HepG2 (cell line): ENCODE measurements at regions not wholly inside any gene's neighbourhood (a gene's known extent, or its start where the extent isn't known, plus 50 kb on each side); places are given as distances from the start of the nearest gene placed in this dataset.

Source experiments
- ATAC-seq: fragments of 200-7000 bp; cut with Tn5 transposase; 3 replicates; pipeline ENCODE4 v1.9.1; 2020; ENCODE audit warnings: mild to moderate bottlenecking, moderate library complexity
- BruUV-seq: library from RNA; stranded (reverse); fragments of 400-500 nt; replicated peaks from 2 replicates; lab custom pipeline; 2021; lab: Mats Ljungman, UMichigan
- CTCF ChIA-PET: fragments of 300-600 bp; formaldehyde crosslinking; extraction: SDS; loops from one replicate; lab custom pipeline; 2021; ENCODE audit warnings: low total read pairs, inconsistent platforms, low intra/inter-chr PET ratio; lab: Yijun Ruan, JAX
- POLR2A ChIA-PET: fragments of 350-600 bp; sonication (Branson Sonifier 250); formaldehyde crosslinking; loops from one replicate; lab custom pipeline; 2020; ENCODE audit warnings: antibody characterized with exemption, inconsistent platforms; lab: Yijun Ruan, JAX
- DNase-seq: peaks from one replicate; pipeline ENCODE4 v3.0.0-alpha.2; 2015; ENCODE audit warnings: low spot score
- FAIRE-seq: peaks from 3 replicates; lab custom pipeline; 2011; peaks lifted over from hg19 to GRCh38; lab: Jason Lieb, UNC
- H2AFZ ChIP-seq: one replicate; pipeline ENCODE4 v1.6.1; 2011; ENCODE audit warnings: low read length, inconsistent platforms
- H3K27ac ChIP-seq: fragments of 300-600 bp; 3 replicates; pipeline ENCODE4 v1.8.0; 2011; ENCODE audit warnings: mixed run types, mild to moderate bottlenecking, mixed read lengths, low read length, inconsistent platforms; ENCODE audit not compliant: insufficient read depth; ENCODE audit errors: extremely low read length
- H3K27me3 ChIP-seq, 2 experiments: fragments of 200-600 bp in 1 of 2; 2 replicates in 1 of 2; 3 replicates in 1 of 2; pipeline versions ENCODE4 v1.6.0 to v1.8.0; 2011; ENCODE audit warnings: low read length in 2 of 2, mild to moderate bottlenecking in 2 of 2, moderate library complexity in 2 of 2, inconsistent platforms in 1 of 2; ENCODE audit not compliant: insufficient read depth in 2 of 2, control insufficient read depth in 1 of 2
- H3K36me3 ChIP-seq, 2 experiments: fragments of 200-600 bp in 1 of 2; replicated peaks in 1 of 2; 2 replicates in 1 of 2; 3 replicates in 1 of 2; pipeline versions ENCODE4 v1.5.1 to v1.8.0; 2011; ENCODE audit warnings: low read length in 2 of 2, inconsistent platforms in 1 of 2; ENCODE audit not compliant: insufficient read depth in 2 of 2, control insufficient read depth in 1 of 2
- H3K4me1 ChIP-seq: 2 replicates; pipeline ENCODE4 v1.5.1; 2012; ENCODE audit warnings: low read length, inconsistent platforms; ENCODE audit not compliant: insufficient read depth
- H3K4me2 ChIP-seq: 2 replicates; pipeline ENCODE4 v1.6.0; 2011; ENCODE audit warnings: low read depth, low read length, inconsistent platforms
- H3K4me3 ChIP-seq, 3 experiments: fragments of 200-600 bp in 1 of 3; sonication (generic), shearing (Covaris generic) in 1 of 3; replicated peaks in 1 of 3; 2 replicates each; pipeline ENCODE4 v1.5.1; 2011 to 2016; ENCODE audit warnings: low read length in 3 of 3, inconsistent platforms in 2 of 3, low read depth in 2 of 3, mild to moderate bottlenecking in 2 of 3, control low read depth in 1 of 3, mixed read lengths in 1 of 3; ENCODE audit not compliant: insufficient read depth in 1 of 3
- H3K79me2 ChIP-seq: one replicate; pipeline ENCODE4 v1.6.1; 2011; ENCODE audit warnings: low read length, inconsistent platforms; ENCODE audit not compliant: insufficient read depth
- H3K9ac ChIP-seq: 2 replicates; pipeline ENCODE4 v1.6.0; 2011; ENCODE audit warnings: mild to moderate bottlenecking, low read depth, low read length, inconsistent platforms; ENCODE audit not compliant: insufficient read depth
- H3K9me3 ChIP-seq: 2 replicates; pipeline ENCODE4 v1.5.1; 2012; ENCODE audit warnings: mild to moderate bottlenecking, low read length
- H4K20me1 ChIP-seq: 2 replicates; pipeline ENCODE4 v1.6.0; 2011; ENCODE audit warnings: inconsistent platforms, mild to moderate bottlenecking, low read length, moderate library complexity; ENCODE audit not compliant: insufficient read depth
- MATR3 ChIP-seq: sonication (generic); formaldehyde crosslinking; IDR thresholded peaks from 2 replicates; pipeline ENCODE4 v1.4.0; 2020; ENCODE audit warnings: missing genetic modification reagents
- RORA ChIP-seq: sonication (generic); formaldehyde crosslinking; IDR thresholded peaks from 2 replicates; pipeline ENCODE4 v1.5.0; 2020; ENCODE audit warnings: mild to moderate bottlenecking, missing genetic modification reagents, moderate library complexity
- TRIM24 ChIP-seq: sonication (generic); formaldehyde crosslinking; IDR thresholded peaks from 2 replicates; pipeline ENCODE4 v1.8.0; 2022; ENCODE audit warnings: mild to moderate bottlenecking, missing genetic modification reagents
- ZFP36L2 ChIP-seq: sonication (generic); formaldehyde crosslinking; IDR thresholded peaks from 2 replicates; pipeline ENCODE4 v1.4.0; 2020; ENCODE audit warnings: missing genetic modification reagents
- ZFYVE20 ChIP-seq: sonication (generic); formaldehyde crosslinking; IDR thresholded peaks from 2 replicates; pipeline ENCODE4 v1.8.0; 2023; ENCODE audit warnings: low read depth, mild to moderate bottlenecking, moderate library complexity, missing genetic modification reagents, borderline replicate concordance
- ZNF24 ChIP-seq: fragments of 450-650 bp; IDR thresholded peaks from 2 replicates; pipeline ENCODE4 v1.6.1; 2017; ENCODE audit warnings: antibody characterized with exemption, mild to moderate bottlenecking
- ZNF3 ChIP-seq: IDR thresholded peaks from 2 replicates; pipeline ENCODE4 v1.7.0; 2017; ENCODE audit warnings: inconsistent platforms
- ZNF552 ChIP-seq: sonication (generic); formaldehyde crosslinking; IDR thresholded peaks from 2 replicates; pipeline ENCODE4 v1.9.0; 2022; ENCODE audit warnings: missing genetic modification reagents, mild to moderate bottlenecking, borderline replicate concordance
- WGBS: methylation state at CpG from one replicate; pipeline ENCODE4 v1.1.6; 2017; ENCODE audit warnings: low lambda C conversion rate; 5-methylcytosine and 5-hydroxymethylcytosine counted together
- in situ Hi-C: cut with HindIII; loops from 2 replicates; pipeline ENCODE4 v1.10.0; 2017; ENCODE audit warnings: low pct_unique_long_range_greater_than_20kb; ENCODE audit not compliant: extremely low pct_ligation_motif_present
- intact Hi-C: fragments of 100-400 bp; cut with micrococcal nuclease; formaldehyde crosslinking; loops from one replicate; pipeline ENCODE4 v1.10.0; 2022; ENCODE audit not compliant: unreplicated experiment
- TF ChIP-seq, protein P1 (sequence below): sonication (generic); formaldehyde crosslinking; IDR thresholded peaks from 2 replicates; pipeline ENCODE4 v1.4.0; 2020; ENCODE audit warnings: missing genetic modification reagents

DNA sequence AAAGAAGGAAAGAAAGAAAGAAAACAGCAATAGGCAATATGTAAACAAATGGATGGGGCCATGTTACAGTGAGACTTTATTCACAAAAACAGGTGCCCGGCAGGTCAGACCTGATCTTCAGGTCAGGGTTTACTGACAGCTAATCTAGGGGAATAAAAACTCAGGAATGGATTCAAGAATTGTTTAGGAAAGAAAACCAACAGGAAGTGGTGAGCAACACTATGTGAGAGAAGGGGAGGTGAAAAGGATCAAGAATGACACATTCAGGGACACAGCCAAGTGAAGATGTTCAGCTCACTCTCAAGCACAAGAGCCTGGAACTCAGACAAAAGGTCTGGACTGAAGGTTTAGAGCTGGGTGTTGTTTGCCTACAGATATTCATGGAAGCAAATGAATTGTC lies 244.5 kb downstream of the EFNB2 start:
- no peak for ATAC-seq

GRCh38 chr13:106287351-106287750 lies 248.1 kb downstream of the EFNB2 start:
- ChIA-PET POLR2A (no interaction called here), CTCF (no interaction called here)
- H3K4me2 ChIP-seq, result no peak overlapping the region
- BruUV-seq, result no TSS peak
- FAIRE-seq (no peak), ATAC-seq (no peak), DNase-seq (no peak)
- TF ChIP-seq, protein P1, sequence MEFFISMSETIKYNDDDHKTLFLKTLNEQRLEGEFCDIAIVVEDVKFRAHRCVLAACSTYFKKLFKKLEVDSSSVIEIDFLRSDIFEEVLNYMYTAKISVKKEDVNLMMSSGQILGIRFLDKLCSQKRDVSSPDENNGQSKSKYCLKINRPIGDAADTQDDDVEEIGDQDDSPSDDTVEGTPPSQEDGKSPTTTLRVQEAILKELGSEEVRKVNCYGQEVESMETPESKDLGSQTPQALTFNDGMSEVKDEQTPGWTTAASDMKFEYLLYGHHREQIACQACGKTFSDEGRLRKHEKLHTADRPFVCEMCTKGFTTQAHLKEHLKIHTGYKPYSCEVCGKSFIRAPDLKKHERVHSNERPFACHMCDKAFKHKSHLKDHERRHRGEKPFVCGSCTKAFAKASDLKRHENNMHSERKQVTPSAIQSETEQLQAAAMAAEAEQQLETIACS (CRISPR knock-in tag), result no peak
- no peak for TF ChIP-seq TRIM24 (CRISPR knock-in tag)
- no peak for TF ChIP-seq ZFP36L2
- TF ChIP-seq ZNF24, result no peak
- no peak for TF ChIP-seq ZFYVE20 (CRISPR knock-in tag)
- TF ChIP-seq ZNF3 (CRISPR knock-in tag), result no peak
- no peak for TF ChIP-seq MATR3
- intact Hi-C loops (no loop called here), in situ Hi-C loops (no loop called here)
- no peak overlapping the region for H3K27ac ChIP-seq
- H3K4me3 ChIP-seq, result no peak overlapping the region
- no peaks in the 10 kb centered on the region for H3K27me3 ChIP-seq
- no peaks in the 10 kb centered on the region for H3K36me3 ChIP-seq
- no peaks in the 10 kb centered on the region for H4K20me1 ChIP-seq
- no peaks in the 10 kb centered on the region for H3K4me1 ChIP-seq
- no peaks in the 10 kb centered on the region for H3K9me3 ChIP-seq
- WGBS, result 15% methylated on average over 5 of the region's 6 CpGs
- no peak overlapping the region for H3K9ac ChIP-seq
- H3K79me2 ChIP-seq, result no peaks in the 10 kb centered on the region
- no peak overlapping the region for H2AFZ ChIP-seq

More for the DNA sequence above, 244.5 kb downstream of the EFNB2 start:
- Histone ChIP-seq H3K4me2 (no peak overlapping the region), H3K79me2 (no peaks in the 10 kb centered on the region), H3K27ac (no peak overlapping the region), H2AFZ (no peak overlapping the region), H3K27me3 (no peaks in the 10 kb centered on the region), H3K9me3 (no peaks in the 10 kb centered on the region), H4K20me1 (no peaks in the 10 kb centered on the region), H3K4me1 (no peaks in the 10 kb centered on the region), H3K4me3 (no peak overlapping the region), H3K36me3 (no peaks in the 10 kb centered on the region), H3K9ac (no peak overlapping the region)
- ChIA-PET POLR2A (no interaction called here), CTCF (no interaction called here)
- no peak for DNase-seq
- BruUV-seq, result no TSS peak
- in situ Hi-C loops (no loop called here), intact Hi-C loops (no loop called here)
- FAIRE-seq, result no peak
- TF ChIP-seq ZNF552, result no peak
- TF ChIP-seq RORA (CRISPR knock-in tag), result no peak
- WGBS, result 0% methylated on average over 1 of the region's 1 CpG
